Type B pancreatic cell (in vitro differentiated cells): ENCODE measurements at regions not wholly inside any gene's neighbourhood (a gene's known extent, or its start where the extent isn't known, plus 50 kb on each side); places are given as distances from the start of the nearest gene placed in this dataset.
A peak's percentile ranks its signal among the peaks of the same experiment; 100 is the strongest.

ENCODE experiments used
- DNase-seq: peaks from one replicate; pipeline ENCODE4 v3.0.0; 2021; ENCODE audit warnings: mixed read lengths; ENCODE audit not compliant: unreplicated experiment; ENCODE audit errors: extremely low spot score
- H3K27ac Mint-ChIP-seq: 2 replicates; pipeline ENCODE4 v1.8.0; 2021; ENCODE audit warnings: mild to moderate bottlenecking, mixed read lengths
- H3K27me3 Mint-ChIP-seq: 2 replicates; pipeline ENCODE4 v1.8.0; 2021; ENCODE audit warnings: mixed read lengths
- H3K36me3 Mint-ChIP-seq: 2 replicates; pipeline ENCODE4 v1.8.0; 2021; ENCODE audit warnings: mixed read lengths
- H3K4me1 Mint-ChIP-seq: one replicate; pipeline ENCODE4 v1.8.0; 2021; ENCODE audit warnings: mixed read lengths; ENCODE audit not compliant: unreplicated experiment
- H3K4me3 Mint-ChIP-seq: 2 replicates; pipeline ENCODE4 v1.8.0; 2021; ENCODE audit warnings: mild to moderate bottlenecking, mixed read lengths
- H3K9me3 Mint-ChIP-seq: 2 replicates; pipeline ENCODE4 v1.8.0; 2021; ENCODE audit warnings: mixed read lengths
- TF ChIP-seq, protein P1 (sequence below): fragments of 200-600 bp; sonication (generic); conservative IDR thresholded peaks from 2 replicates; pipeline ENCODE4 v1.5.0; 2021; ENCODE audit warnings: antibody characterized with exemption, mild to moderate bottlenecking

DNA sequence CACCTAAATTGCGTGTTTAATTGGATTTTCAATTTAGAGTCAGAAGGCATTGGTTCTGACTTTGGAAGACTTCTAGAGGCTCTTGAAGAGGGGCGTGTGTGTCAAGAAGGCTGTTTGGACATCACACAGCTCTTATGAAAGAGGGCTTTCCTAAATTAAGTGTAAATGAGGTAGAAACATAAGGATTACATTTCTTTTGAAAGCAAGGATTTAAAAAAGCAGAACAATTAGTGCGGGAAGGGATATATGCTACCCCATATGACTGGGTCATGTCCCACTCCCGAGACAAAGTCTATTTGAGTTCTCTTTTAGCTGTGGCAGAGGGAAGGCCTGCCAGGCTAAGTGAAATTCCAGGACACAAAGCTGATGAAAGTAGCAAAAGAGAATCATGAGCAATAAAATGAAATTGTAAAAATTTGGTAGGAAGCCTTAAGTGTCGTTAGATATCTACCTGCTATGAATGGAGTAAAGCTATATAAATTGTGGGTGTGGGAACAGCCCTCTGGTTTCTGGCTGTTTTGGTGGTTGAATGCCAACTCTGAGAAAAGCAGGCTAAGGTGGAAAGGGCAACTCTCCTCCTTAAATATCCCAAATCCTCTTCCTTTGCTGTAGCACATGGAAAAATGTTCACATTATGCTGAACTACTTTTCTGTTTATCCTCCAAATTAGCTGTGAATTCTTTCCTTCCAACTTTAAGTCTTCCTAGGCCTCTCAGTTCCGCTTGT, 100.6 kb upstream of the TSC22D2 start:
- Mint-ChIP-seq H3K27ac (no peak overlapping the region), H3K4me3 (no peak overlapping the region), H3K4me1 (peaks cover 15% of the 10 kb centered on the region), H3K36me3 (no peaks in the 10 kb centered on the region), H3K9me3 (peaks cover 14% of the 10 kb centered on the region), H3K27me3 (no peaks in the 10 kb centered on the region)
- DNase-seq, result no peak
- TF ChIP-seq, protein P1, sequence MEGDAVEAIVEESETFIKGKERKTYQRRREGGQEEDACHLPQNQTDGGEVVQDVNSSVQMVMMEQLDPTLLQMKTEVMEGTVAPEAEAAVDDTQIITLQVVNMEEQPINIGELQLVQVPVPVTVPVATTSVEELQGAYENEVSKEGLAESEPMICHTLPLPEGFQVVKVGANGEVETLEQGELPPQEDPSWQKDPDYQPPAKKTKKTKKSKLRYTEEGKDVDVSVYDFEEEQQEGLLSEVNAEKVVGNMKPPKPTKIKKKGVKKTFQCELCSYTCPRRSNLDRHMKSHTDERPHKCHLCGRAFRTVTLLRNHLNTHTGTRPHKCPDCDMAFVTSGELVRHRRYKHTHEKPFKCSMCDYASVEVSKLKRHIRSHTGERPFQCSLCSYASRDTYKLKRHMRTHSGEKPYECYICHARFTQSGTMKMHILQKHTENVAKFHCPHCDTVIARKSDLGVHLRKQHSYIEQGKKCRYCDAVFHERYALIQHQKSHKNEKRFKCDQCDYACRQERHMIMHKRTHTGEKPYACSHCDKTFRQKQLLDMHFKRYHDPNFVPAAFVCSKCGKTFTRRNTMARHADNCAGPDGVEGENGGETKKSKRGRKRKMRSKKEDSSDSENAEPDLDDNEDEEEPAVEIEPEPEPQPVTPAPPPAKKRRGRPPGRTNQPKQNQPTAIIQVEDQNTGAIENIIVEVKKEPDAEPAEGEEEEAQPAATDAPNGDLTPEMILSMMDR, result no peak

DNA sequence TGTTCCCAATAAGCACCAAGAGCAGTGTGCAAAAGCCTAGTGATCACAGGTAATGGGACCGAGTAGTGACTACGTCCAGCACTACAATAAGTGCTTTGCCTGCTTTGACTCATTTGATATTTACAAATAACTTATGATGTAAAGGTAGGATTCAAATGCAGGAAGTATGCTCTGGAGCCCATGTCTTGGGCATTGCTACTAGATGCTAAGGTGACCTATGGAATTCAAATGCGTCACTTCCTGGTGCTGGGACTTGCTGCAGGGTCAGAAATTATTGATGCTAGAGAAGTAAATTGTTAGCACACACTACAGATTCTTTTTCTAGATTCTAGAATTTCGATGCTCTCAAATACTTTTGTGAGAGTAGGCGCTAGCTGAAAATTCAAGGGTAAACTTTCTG, 101.2 kb upstream of the TSC22D2 start:
- Mint-ChIP-seq H3K27ac (no peak overlapping the region), H3K4me3 (no peak overlapping the region), H3K27me3 (no peaks in the 10 kb centered on the region), H3K36me3 (no peaks in the 10 kb centered on the region), H3K9me3 (peaks cover 11% of the 10 kb centered on the region), H3K4me1 (peaks cover 15% of the 10 kb centered on the region)
- TF ChIP-seq, protein P1, result no peak
- no peak for DNase-seq

DNA sequence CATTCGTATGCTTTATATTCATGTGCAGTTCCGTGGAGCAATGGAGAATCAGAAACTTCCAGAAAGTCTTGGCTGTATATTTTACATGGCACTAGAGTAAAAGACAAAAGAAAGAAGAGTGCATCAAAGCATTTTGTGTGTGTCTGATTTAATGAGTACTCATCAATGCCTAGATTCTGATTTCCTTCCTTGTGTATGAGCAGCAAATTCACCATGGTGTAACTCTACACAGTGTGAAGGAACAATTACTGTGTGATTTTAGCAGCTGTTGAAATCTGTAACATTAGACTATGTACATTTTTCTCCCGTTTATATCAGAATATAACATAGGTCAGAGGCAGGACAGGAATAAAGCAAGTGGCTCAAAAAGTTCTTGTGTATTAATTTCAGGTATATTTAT, 102.0 kb upstream of the TSC22D2 start:
- Mint-ChIP-seq H3K4me3 (no peak overlapping the region), H3K27me3 (no peaks in the 10 kb centered on the region), H3K36me3 (no peaks in the 10 kb centered on the region), H3K27ac (no peak overlapping the region), H3K9me3 (peaks cover 11% of the 10 kb centered on the region), H3K4me1 (peaks cover 15% of the 10 kb centered on the region)
- no peak for DNase-seq
- TF ChIP-seq, protein P1, result no peak

DNA sequence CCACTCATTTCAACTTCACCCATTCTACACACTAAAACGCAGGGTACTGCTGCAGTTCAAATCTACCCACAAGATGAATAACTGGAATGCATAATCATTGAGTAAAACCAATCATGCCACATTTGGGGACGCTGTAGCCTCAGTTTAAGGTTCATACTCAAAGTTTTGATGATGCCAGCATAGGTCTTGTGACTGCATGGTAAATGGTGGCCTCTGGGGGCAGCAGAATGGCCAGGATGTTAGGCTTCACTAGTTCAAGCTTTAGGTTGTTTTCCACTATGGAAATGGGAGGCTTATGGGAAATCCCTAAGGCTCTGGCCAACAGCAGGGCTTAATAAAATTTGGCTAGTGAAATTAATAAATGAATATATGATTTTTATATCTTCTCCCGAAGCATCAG, 104.3 kb upstream of the TSC22D2 start:
- H3K36me3 Mint-ChIP-seq, result no peaks in the 10 kb centered on the region
- TF ChIP-seq, protein P1, result peak; percentile 62
- peaks cover 20% of the 10 kb centered on the region for H3K4me1 Mint-ChIP-seq
- DNase-seq, result no peak
- no peak overlapping the region for H3K4me3 Mint-ChIP-seq
- no peak overlapping the region for H3K27ac Mint-ChIP-seq
- peaks cover 6% of the 10 kb centered on the region for H3K9me3 Mint-ChIP-seq
- no peaks in the 10 kb centered on the region for H3K27me3 Mint-ChIP-seq

DNA sequence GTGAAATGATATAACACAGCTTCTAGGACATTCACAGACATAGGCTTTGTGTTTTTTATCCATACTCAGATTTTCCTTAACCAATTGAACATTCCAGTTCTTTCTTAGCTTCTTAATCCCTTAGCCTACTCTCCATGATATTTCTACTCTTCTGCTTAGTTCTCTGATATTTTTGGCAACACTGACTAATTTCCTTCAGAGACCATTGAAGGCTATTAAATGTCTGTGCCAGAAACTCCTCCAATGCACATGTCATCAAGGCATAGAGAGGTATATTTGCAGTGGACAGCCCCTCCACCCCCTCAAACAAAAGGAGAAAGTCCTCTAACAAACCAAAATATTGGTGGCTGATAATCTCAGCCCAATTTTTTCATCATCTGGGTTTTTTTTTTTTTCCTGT, 105.9 kb upstream of the TSC22D2 start:
- TF ChIP-seq, protein P1, result no peak
- no peaks in the 10 kb centered on the region for H3K36me3 Mint-ChIP-seq

More for the DNA sequence above, 105.9 kb upstream of the TSC22D2 start:
- no peak overlapping the region for H3K4me3 Mint-ChIP-seq
- no peaks in the 10 kb centered on the region for H3K27me3 Mint-ChIP-seq
- no peak overlapping the region for H3K27ac Mint-ChIP-seq
- no peak for DNase-seq
- H3K4me1 Mint-ChIP-seq, result peaks cover 10% of the 10 kb centered on the region
- H3K9me3 Mint-ChIP-seq, result no peaks in the 10 kb centered on the region
